ENCODE measurements at regions not wholly inside any gene's neighbourhood (a gene's known extent, or its start where the extent isn't known, plus 50 kb on each side); places are given as distances from the start of the nearest gene placed in this dataset.
A peak's percentile ranks its signal among the peaks of the same experiment; 100 is the strongest.

GRCh38 chrX:25219480-25219879 lies 203.7 kb upstream of the ARX start:
- DNase-seq (ENCODE audit: low read depth in 2 of 2): no peak

GRCh38 chrX:25213611-25214010 lies 197.8 kb upstream of the ARX start:
- DNase-seq (ENCODE audit: low read depth in 2 of 2): no peak

- no peak for DNase-seq (ENCODE audit: low read depth in 2 of 2)
Measured at GRCh38 chrX:25207803-25208475, 192.2 kb upstream of the ARX start.

- DNase-seq (ENCODE audit: low read depth in 2 of 2): no peak
Measured at GRCh38 chrX:25206778-25207177, 191.0 kb upstream of the ARX start.

- no peak for DNase-seq (ENCODE audit: low read depth in 2 of 2)
Measured at GRCh38 chrX:25204182-25204581, 188.4 kb upstream of the ARX start.

GRCh38 chrX:25202827-25203226 lies 187.1 kb upstream of the ARX start:
- no peak for DNase-seq (ENCODE audit: low read depth in 2 of 2)

GRCh38 chrX:25198891-25199290 lies 183.1 kb upstream of the ARX start:
- no peak for DNase-seq (ENCODE audit: low read depth in 2 of 2)

GRCh38 chrX:25198253-25198652 lies 182.5 kb upstream of the ARX start:
- DNase-seq (ENCODE audit: low read depth in 2 of 2): no peak

- DNase-seq (ENCODE audit: low read depth in 2 of 2): no peak
Measured at GRCh38 chrX:25196221-25196620, 180.5 kb upstream of the ARX start.

- no peak for DNase-seq (ENCODE audit: low read depth in 2 of 2)
Measured at GRCh38 chrX:25191403-25191802, 175.6 kb upstream of the ARX start.

GRCh38 chrX:25181775-25182174 lies 166.0 kb upstream of the ARX start:
- no peak for DNase-seq (ENCODE audit: low read depth in 2 of 2)

GRCh38 chrX:25180242-25180641 lies 164.5 kb upstream of the ARX start:
- no peak for DNase-seq (ENCODE audit: low read depth in 2 of 2)

- no peak for DNase-seq (ENCODE audit: low read depth in 2 of 2)
Measured at GRCh38 chrX:25178555-25178954, 162.8 kb upstream of the ARX start.

GRCh38 chrX:25175743-25176142 lies 160.0 kb upstream of the ARX start:
- no peak for DNase-seq (ENCODE audit: low read depth in 2 of 2)

GRCh38 chrX:25175171-25175570 lies 159.4 kb upstream of the ARX start:
- no peak for DNase-seq (ENCODE audit: low read depth in 2 of 2)

- no peak for DNase-seq (ENCODE audit: low read depth in 2 of 2)
Measured at GRCh38 chrX:25166546-25166945, 150.8 kb upstream of the ARX start.

GRCh38 chrX:25166145-25166544 lies 150.4 kb upstream of the ARX start:
- DNase-seq (ENCODE audit: low read depth in 2 of 2): no peak

- DNase-seq (ENCODE audit: low read depth in 2 of 2): no peak
Measured at GRCh38 chrX:25158635-25159034, 142.9 kb upstream of the ARX start.

GRCh38 chrX:25156832-25157231 lies 141.1 kb upstream of the ARX start:
- no peak for DNase-seq (ENCODE audit: low read depth in 2 of 2)

GRCh38 chrX:25156323-25156722 lies 140.6 kb upstream of the ARX start:
- DNase-seq (ENCODE audit: low read depth in 2 of 2): no peak

- no peak for DNase-seq (ENCODE audit: low read depth in 2 of 2)
Measured at GRCh38 chrX:25154168-25154567, 138.4 kb upstream of the ARX start.

GRCh38 chrX:25151749-25152148 lies 136.0 kb upstream of the ARX start:
- DNase-seq (ENCODE audit: low read depth in 2 of 2): no peak

GRCh38 chrX:25144043-25144940 lies 128.5 kb upstream of the ARX start:
- DNase-seq (ENCODE audit: low read depth in 2 of 2): peak in 1 of 2 experiments; percentile 18

All from stimulated activated CD4-positive, alpha-beta T cell treated with anti-CD3 and anti-CD28 coated beads, Interleukin-12 subunit alpha, Interleukin-12 subunit beta, amount 100 ng/mL, for 24 hours (primary cell).